D721Med (cell line): ENCODE measurements at regions not wholly inside any gene's neighbourhood (a gene's known extent, or its start where the extent isn't known, plus 50 kb on each side); places are given as distances from the start of the nearest gene placed in this dataset.

Experiments used
- DNase-seq: peaks from one replicate; pipeline ENCODE4 v3.0.0; 2011; ENCODE audit warnings: low spot score; ENCODE audit not compliant: insufficient read length
- FAIRE-seq: peaks from 2 replicates; lab custom pipeline; 2011; peaks lifted over from hg19 to GRCh38; lab: Jason Lieb, UNC
- CTCF ChIP-seq: IDR thresholded peaks from 2 replicates; pipeline ENCODE4 v1.5.1; 2012; ENCODE audit warnings: mild to moderate bottlenecking, control low read depth; ENCODE audit not compliant: insufficient read depth; ENCODE audit errors: missing control alignments

DNA sequence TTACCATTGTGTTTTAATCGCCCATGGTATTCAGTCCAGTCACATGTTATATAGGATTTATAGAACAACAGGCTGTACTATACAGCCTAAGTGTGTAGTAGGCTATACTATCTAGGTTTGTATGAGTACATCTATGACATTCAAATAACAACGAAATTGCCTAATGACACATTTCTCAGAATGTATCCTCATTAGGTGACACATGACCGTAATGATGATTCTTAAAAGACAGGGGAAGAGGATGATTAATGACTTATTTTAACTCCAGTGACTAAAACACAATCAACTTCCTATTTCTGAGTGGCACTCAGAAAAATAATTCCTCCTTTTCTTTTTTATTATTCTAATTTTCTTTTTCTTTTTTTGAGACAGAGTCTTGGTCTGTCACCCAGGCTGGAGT, 63.0 kb upstream of the ACSL3 start:
- no peak for TF ChIP-seq CTCF
- no peak for FAIRE-seq
- DNase-seq = no peak

GRCh38 chr2:222798528-222798927, 62.3 kb upstream of the ACSL3 start:
- no peak for TF ChIP-seq CTCF
- no peak for FAIRE-seq
- no peak for DNase-seq

GRCh38 chr2:222799262-222799918, 61.4 kb upstream of the ACSL3 start:
- no peak for FAIRE-seq
- no peak for DNase-seq

DNA sequence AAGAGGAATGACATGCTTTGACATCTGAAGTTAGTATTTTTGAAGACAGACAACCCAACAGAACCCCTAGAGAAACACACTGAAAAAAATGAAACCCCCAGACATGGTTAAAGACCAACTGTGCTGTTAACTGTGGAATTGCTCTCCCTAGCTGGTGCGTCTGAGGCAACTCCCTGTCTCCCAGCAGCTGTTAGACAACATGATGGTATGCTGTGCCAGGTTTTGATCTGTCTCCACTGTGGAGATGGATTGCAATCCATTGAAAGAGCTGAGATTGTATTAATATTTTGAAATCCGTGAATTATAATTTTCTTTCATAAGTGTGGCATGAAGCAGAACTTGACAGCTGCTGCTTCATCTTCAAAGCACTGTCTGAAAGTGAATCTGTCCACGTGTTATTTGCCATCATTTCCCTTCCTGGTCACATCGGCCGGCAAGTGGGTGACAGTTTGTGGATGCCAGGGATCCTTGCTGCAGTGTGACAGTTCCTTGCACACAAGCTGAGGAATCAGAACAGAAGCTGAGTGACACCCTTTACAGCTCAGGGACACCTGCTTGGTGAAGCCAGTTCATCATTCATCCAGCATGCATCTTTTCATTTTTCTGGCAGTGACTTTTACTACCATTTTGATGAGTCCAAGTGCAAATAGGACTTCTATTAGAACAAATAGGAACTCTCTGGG, 58.2 kb upstream of the ACSL3 start:
- no peak for TF ChIP-seq CTCF
- DNase-seq (no peak), FAIRE-seq (no peak)

More at GRCh38 chr2:222799262-222799918, 61.4 kb upstream of the ACSL3 start:
- TF ChIP-seq CTCF = no peak

DNA sequence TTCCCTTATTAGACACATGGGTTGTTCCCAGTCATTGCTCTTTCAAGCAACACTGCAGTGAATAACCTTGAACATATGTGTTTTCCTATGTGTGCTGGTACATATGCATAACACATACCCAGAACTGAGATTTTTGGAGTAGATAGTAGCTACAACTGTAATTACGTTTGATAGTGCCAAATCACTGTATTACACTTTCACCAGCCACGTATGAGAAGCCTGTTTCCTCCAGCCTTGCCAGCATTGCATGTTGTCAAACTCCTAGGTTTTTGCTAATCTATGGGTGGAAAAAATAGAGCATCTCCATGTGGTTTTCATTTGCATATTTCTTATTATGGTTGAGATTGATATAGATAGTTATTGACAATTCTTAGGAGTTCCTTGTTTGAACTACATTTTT, 56.5 kb upstream of the ACSL3 start:
- no peak for DNase-seq
- TF ChIP-seq CTCF = no peak
- FAIRE-seq = no peak

- no peak for DNase-seq
- FAIRE-seq = no peak
Measured at GRCh38 chr2:222805591-222806304, 55.1 kb upstream of the ACSL3 start.

More at GRCh38 chr2:222805591-222806304, 55.1 kb upstream of the ACSL3 start:
- no peak for TF ChIP-seq CTCF
